ENCODE measurements at regions not wholly inside any gene's neighbourhood (a gene's known extent, or its start where the extent isn't known, plus 50 kb on each side); places are given as distances from the start of the nearest gene placed in this dataset.
"Not testable (repeated sequence)": the region's sequence is repeated elsewhere in the genome, so short reads cannot be mapped to it uniquely, and the experiment has no call there.

DNA sequence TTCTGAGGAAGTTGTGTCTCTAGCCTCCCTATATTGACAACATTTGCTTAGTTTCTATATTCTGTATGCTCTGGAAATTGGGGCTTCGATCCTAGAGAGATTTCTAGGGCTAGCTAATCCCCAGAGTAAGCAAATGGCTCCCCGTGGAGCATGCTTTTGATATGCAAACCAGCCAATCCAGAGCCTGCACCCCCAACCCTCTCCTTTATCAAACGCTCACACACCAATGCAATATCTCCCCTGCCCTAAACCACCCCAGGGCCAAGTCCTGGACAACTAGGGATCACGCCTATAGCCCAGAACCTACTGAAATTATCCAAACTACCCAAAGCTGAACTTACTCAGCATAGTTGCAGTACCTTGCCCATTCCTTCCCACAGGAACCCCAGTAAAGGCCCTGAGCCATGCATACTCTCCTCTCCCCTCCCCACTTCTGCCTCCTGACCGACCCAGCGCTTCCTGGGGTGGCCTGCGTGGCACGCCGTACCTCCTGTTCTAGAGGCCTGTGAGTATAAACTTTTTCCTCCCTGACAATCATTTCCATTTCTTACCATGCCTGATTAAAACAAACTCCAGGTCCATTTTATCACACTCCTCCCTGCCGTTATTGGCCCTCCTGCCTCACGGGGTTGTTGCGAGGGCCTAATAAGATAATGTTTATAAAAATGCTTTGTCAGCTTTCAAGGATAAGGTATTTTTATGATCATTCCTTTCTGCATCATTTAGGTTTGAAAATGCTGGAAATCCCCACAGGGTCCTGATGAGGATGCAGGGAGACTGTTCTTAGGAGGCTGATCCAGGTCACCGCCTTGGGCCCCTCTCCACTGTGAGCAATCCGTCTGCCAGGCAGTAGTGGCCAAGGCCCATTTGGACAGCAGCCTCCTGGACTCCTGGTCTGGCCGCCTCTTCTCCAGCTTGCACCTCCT lies 102.7 kb downstream of the TENT5C start:
- Mint-ChIP-seq H3K4me1 (no peaks in the 10 kb centered on the region), H3K9me3 (ENCODE audit: low read depth) (peaks cover 2% of the 10 kb centered on the region), H3K27ac (no peak overlapping the region), H3K4me3 (no peak overlapping the region), H3K36me3 (ENCODE audit: low read depth) (no peaks in the 10 kb centered on the region), H3K27me3 (peaks cover 13% of the 10 kb centered on the region)
- intact Hi-C loops (cut with DNase I, micrococcal nuclease): no loop called here
- DNase-seq: no peak
- ATAC-seq: no peak
- CTCF ChIA-PET: interaction anchor here (0.6 kb wide), 1 partner anchor 47 kb away, joined by 3 read pairs; no protein-coding TSS in a partner anchor
- POLR2A ChIA-PET: no interaction called here

DNA sequence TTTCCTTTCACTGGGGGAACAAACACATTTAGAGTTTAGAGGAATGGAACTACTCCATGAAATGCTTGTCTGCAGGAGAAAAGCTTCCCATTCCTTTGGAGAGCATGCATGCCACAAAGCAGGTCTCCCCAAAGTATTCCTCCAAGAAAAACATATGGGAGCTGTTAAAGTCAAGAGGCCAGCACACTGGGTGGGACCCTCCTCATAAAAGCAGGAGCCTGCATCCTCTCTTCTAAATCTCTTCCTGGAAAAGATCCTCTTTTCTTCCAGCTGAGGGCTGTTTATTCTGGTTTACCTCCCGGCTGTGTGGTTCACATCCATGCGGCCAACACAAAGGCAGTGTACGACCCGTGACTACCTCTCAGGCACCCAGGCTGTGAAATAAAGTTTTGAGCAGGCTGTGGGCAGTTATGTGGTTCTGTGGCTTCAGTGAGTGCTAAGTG lies 103.4 kb downstream of the TENT5C start:
- intact Hi-C loops (cut with DNase I, micrococcal nuclease): no loop called here
- H3K4me3 Mint-ChIP-seq: no peak overlapping the region
- no peaks in the 10 kb centered on the region for H3K9me3 Mint-ChIP-seq (ENCODE audit: low read depth)
- CTCF ChIA-PET: interaction anchor here (0.6 kb wide), 1 partner anchor 47 kb away, joined by 3 read pairs; no protein-coding TSS in a partner anchor
- ATAC-seq: no peak
- H3K27ac Mint-ChIP-seq: no peak overlapping the region
- H3K27me3 Mint-ChIP-seq: peaks cover 13% of the 10 kb centered on the region
- no peaks in the 10 kb centered on the region for H3K36me3 Mint-ChIP-seq (ENCODE audit: low read depth)
- no peaks in the 10 kb centered on the region for H3K4me1 Mint-ChIP-seq
- POLR2A ChIA-PET: no interaction called here
- no peak for DNase-seq

DNA sequence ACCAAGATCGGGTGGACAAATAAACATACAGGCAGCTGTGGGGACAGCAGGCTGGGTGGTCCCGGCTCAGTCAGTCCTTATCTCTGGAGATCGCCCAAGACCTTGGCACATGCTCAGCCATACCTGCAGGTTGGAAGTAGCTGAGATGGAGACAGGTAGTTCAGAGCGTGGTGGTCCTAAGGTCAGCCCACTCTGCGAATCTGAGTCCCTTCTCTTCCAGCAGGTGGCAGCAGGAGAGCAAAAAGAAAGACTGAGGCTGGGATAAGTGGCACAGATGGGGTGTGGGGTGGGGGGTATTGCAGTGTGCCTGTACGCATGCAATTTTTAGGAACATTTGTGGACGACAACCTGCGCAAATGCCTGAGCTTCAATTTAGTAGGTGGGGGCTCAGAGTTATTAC lies 104.9 kb downstream of the TENT5C start:
- no peak for DNase-seq
- ChIA-PET POLR2A (no interaction called here), CTCF (interaction anchor here (1.0 to 1.4 kb wide), 3 partner anchors 9 to 70 kb away, joined by 3 to 5 read pairs (median 4); no protein-coding TSS in a partner anchor)
- no peaks in the 10 kb centered on the region for H3K4me1 Mint-ChIP-seq
- ATAC-seq: no peak
- H3K4me3 Mint-ChIP-seq: no peak overlapping the region
- H3K27ac Mint-ChIP-seq: no peak overlapping the region
- H3K9me3 Mint-ChIP-seq (ENCODE audit: low read depth): no peaks in the 10 kb centered on the region
- H3K36me3 Mint-ChIP-seq (ENCODE audit: low read depth): no peaks in the 10 kb centered on the region
- peaks cover 13% of the 10 kb centered on the region for H3K27me3 Mint-ChIP-seq
- intact Hi-C loops (cut with DNase I, micrococcal nuclease): no loop called here

DNA sequence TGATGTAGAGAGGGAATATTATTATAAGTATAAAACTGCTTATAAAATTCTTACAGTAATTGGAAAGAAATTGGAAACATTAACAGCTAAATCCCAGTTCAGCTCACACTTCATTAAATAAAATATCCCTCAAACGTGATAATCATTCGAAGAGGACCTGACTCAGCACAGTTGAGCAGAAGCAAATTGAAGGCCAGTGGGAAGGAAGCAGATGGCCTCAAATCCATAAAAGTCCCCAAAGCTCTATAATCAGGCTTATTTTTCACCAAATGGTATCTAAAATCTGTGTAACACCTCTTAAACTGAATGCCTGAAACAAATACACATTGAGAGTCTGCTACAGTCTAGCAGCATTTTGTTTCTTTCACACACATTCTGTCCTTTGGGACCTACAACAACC lies 106.8 kb downstream of the TENT5C start:
- peaks cover 5% of the 10 kb centered on the region for H3K27me3 Mint-ChIP-seq
- no peak overlapping the region for H3K27ac Mint-ChIP-seq
- intact Hi-C loops (cut with DNase I, micrococcal nuclease): no loop called here
- ChIA-PET POLR2A (no interaction called here), CTCF (interaction anchor here (1.1 kb wide), 1 partner anchor 178 kb away, joined by 3 read pairs; no protein-coding TSS in a partner anchor)
- no peaks in the 10 kb centered on the region for H3K4me1 Mint-ChIP-seq
- H3K4me3 Mint-ChIP-seq: no peak overlapping the region
- no peak for DNase-seq
- H3K36me3 Mint-ChIP-seq (ENCODE audit: low read depth): no peaks in the 10 kb centered on the region
- no peak for ATAC-seq
- peaks cover 8% of the 10 kb centered on the region for H3K9me3 Mint-ChIP-seq (ENCODE audit: low read depth)

DNA sequence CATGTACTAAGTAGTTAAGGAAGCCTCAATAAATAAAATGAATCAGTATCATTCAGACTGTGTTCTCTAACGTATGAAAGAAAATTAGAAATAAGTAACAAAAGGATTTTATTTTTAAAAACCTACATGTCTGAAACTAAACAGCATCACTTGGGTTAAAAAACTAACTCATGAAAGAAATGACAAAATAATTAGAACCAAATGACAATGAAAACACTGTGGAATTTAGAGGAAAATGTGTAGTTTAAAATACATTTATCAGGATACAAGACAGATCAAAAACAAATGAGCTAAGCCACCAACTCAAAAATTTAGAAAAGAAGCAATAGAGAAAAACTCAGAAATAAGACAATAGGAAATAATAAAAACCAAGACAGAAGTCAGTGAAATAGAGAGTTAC lies 108.7 kb downstream of the TENT5C start:
- Mint-ChIP-seq H3K27ac (no peak overlapping the region), H3K4me1 (peaks cover 10% of the 10 kb centered on the region), H3K9me3 (ENCODE audit: low read depth) (peaks cover 12% of the 10 kb centered on the region), H3K27me3 (peaks cover 8% of the 10 kb centered on the region), H3K4me3 (no peak overlapping the region), H3K36me3 (ENCODE audit: low read depth) (no peaks in the 10 kb centered on the region)
- DNase-seq (no peak), ATAC-seq (no peak)
- intact Hi-C loops (cut with DNase I, micrococcal nuclease): no loop called here
- ChIA-PET POLR2A (no interaction called here), CTCF (interaction anchor here (0.7 to 1.0 kb wide), 2 partner anchors 42 to 325 kb away, joined by 3 to 4 read pairs; no protein-coding TSS in a partner anchor)

DNA sequence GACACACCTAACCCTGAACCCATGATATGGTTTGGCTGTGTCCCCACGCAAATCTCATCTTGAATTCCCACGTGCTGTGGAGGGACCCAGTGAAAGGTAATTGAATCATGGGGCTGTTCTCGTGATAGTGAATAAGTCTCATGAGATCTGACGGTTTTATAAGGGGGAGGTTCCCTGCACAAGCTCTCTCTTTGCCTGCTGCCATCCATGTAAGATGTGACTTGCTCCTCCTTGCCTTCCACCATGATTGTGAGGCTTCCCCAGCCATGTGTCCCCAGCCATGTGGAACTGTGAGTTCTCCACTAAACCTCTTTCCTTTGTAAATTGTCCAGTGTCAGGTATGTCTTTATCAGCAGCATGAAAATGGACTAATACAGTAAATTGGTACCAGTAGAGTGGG lies 110.2 kb downstream of the TENT5C start:
- H3K36me3 Mint-ChIP-seq (ENCODE audit: low read depth); H3K27ac Mint-ChIP-seq; intact Hi-C loops (cut with DNase I, micrococcal nuclease); POLR2A ChIA-PET; H3K4me3 Mint-ChIP-seq; ATAC-seq; DNase-seq: not testable (repeated sequence)
- Mint-ChIP-seq H3K9me3 (ENCODE audit: low read depth) (peaks cover 19% of the 10 kb centered on the region), H3K4me1 (peaks cover 12% of the 10 kb centered on the region), H3K27me3 (peaks cover 13% of the 10 kb centered on the region)
- CTCF ChIA-PET: interaction anchor here (0.9 kb wide), 1 partner anchor 179 kb away, joined by 5 read pairs; no protein-coding TSS in a partner anchor

DNA sequence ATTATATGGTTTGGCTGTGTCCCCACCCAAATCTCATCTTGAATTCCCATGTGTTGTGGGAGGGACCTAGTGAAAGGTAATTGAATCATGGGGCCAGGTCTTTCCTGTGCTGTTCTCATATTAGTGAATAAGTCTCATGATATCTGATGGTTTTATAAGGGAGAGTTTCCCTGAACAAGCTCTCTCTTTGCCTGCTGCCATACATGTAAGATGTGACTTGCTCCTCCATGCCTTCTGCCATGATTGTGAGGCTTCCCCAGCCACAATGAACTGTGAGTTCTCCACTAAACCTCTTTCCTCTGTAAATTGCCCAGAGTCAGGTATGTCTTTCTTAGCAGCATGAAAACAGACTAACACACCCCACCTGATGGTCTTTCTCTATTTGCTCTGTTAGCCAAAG lies 112.1 kb downstream of the TENT5C start:
- ATAC-seq; CTCF ChIA-PET; H3K27ac Mint-ChIP-seq; H3K36me3 Mint-ChIP-seq (ENCODE audit: low read depth); POLR2A ChIA-PET; intact Hi-C loops (cut with DNase I, micrococcal nuclease); H3K4me3 Mint-ChIP-seq; DNase-seq: not testable (repeated sequence)
- H3K27me3 Mint-ChIP-seq: peaks cover 17% of the 10 kb centered on the region
- peaks cover 28% of the 10 kb centered on the region for H3K9me3 Mint-ChIP-seq (ENCODE audit: low read depth)
- H3K4me1 Mint-ChIP-seq: peaks cover 12% of the 10 kb centered on the region

DNA sequence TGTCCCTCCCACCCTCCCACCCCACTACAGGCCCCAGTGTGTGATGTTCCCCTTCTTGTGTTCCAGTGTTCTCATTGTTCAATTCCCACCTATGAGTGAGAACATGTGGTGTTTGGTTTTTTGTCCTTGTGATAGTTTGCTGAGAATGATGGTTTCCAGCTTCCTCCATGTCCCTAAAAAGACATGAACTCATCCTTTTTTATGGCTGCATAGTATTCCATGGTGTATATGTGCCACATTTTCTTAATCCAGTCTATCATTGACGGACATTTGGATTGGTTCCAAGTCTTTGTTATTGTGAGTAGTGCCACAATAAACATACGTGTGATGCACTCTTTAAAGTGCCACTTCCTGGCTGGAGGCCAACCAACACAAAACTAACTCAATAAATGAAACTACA lies 112.7 kb downstream of the TENT5C start:
- POLR2A ChIA-PET: interaction anchor here (0.7 kb wide), 1 partner anchor 35 kb away, joined by 3 read pairs; no protein-coding TSS in a partner anchor
- peaks cover 28% of the 10 kb centered on the region for H3K9me3 Mint-ChIP-seq (ENCODE audit: low read depth)
- H3K27ac Mint-ChIP-seq; ATAC-seq; H3K36me3 Mint-ChIP-seq (ENCODE audit: low read depth); CTCF ChIA-PET; DNase-seq; H3K4me3 Mint-ChIP-seq; intact Hi-C loops (cut with DNase I, micrococcal nuclease): not testable (repeated sequence)
- H3K4me1 Mint-ChIP-seq: peaks cover 12% of the 10 kb centered on the region
- H3K27me3 Mint-ChIP-seq: peaks cover 17% of the 10 kb centered on the region

DNA sequence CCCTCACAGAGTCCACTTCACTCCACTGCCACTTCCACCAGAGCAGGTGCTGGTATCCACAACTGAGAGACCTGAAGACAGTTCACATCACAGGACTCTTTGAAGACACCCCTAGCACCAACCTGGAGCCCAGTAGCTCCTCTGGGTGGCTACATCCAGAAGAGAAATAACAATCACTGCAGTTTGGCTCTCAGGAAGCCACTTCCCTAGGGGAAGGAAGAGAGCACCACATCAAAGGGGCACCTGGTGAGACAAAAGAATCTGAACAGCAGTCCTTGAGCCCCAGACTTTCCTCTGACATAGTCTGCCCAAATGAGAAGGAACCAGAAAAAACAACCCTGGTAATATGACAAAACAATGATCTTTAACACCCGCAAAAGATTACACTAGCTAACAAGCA lies 113.2 kb downstream of the TENT5C start:
- Mint-ChIP-seq H3K4me3 (no peak overlapping the region), H3K27me3 (peaks cover 17% of the 10 kb centered on the region), H3K4me1 (peaks cover 12% of the 10 kb centered on the region), H3K36me3 (ENCODE audit: low read depth) (no peaks in the 10 kb centered on the region), H3K9me3 (ENCODE audit: low read depth) (peaks cover 28% of the 10 kb centered on the region), H3K27ac (no peak overlapping the region)
- ATAC-seq (no peak), DNase-seq (no peak)
- POLR2A ChIA-PET: interaction anchor here (0.7 kb wide), 2 partner anchors 35 to 42 kb away, joined by 3 read pairs; no protein-coding TSS in a partner anchor
- CTCF ChIA-PET: interaction anchor here (0.7 kb wide), 1 partner anchor 40 kb away, joined by 3 read pairs; no protein-coding TSS in a partner anchor
- intact Hi-C loops (cut with DNase I, micrococcal nuclease): no loop called here

DNA sequence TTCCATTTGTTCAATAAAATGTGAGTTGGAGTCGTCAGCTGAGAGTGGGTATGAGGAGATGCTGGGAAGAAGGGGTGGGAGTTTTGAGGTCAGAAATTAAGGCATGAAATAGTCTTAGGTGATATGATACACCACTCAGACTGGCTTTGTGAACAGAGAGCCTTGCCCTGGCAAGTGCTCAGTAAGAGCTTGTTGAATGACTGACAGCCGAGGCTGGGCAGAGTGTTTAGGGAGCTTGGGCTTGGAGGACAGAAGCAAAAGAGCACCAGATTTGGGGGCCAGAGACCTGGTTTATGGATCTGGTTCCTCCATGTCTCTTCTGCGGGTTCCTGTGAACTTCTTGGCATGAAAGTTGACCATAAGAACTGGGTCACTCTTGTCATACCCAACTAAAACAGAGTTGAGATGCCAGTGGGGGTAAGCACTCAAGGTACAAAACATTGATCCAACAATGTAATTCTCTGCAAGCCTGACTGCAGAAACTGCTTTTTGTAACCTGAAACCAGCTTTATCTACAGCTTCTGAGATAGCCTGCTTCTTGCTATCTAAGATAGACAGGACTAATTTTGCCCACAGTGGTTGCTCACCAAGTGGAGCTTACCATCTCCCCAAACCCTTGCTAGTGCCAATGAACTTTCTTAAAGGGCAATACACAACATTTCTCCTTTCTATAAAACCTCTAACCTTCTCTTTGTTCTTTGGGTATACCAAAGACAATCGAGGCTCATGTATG lies 126.4 kb downstream of the TENT5C start:
- Mint-ChIP-seq H3K4me1 (peaks cover 4% of the 10 kb centered on the region), H3K36me3 (ENCODE audit: low read depth) (peaks cover 3% of the 10 kb centered on the region), H3K27me3 (peaks cover 3% of the 10 kb centered on the region), H3K4me3 (no peak overlapping the region), H3K9me3 (ENCODE audit: low read depth) (peaks cover 11% of the 10 kb centered on the region), H3K27ac (no peak overlapping the region)
- POLR2A ChIA-PET: no interaction called here
- ATAC-seq (no peak), DNase-seq (no peak)
- CTCF ChIA-PET: interaction anchor here (0.7 to 2.8 kb wide), 3 partner anchors 22 to 412 kb away, joined by 3 to 9 read pairs (median 5); no protein-coding TSS in a partner anchor
- intact Hi-C loops (cut with DNase I, micrococcal nuclease): no loop called here

DNA sequence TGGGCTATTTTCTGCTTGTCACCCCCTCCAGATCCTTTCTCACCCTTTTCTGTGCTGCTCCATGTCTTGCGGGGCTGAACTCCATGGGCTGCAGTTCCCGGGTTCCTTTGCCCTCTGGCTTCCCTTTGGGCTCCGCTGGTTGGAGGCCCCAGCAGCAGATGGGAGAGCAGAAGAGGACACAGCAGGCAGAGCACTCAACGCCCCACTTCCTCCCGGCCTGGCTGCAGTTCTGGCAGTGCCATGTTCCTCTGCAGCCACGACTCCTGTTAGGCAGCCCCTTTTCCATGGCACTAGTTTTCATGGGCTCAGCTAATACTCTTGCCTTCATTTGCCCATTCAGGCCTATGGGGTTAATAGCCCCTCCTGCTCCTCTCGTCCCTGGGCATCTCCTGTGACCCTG lies 127.1 kb downstream of the TENT5C start:
- DNase-seq (no peak), ATAC-seq (no peak)
- H3K4me3 Mint-ChIP-seq: no peak overlapping the region
- intact Hi-C loops (cut with DNase I, micrococcal nuclease): no loop called here
- H3K9me3 Mint-ChIP-seq (ENCODE audit: low read depth): peaks cover 4% of the 10 kb centered on the region
- POLR2A ChIA-PET: no interaction called here
- peaks cover 4% of the 10 kb centered on the region for H3K4me1 Mint-ChIP-seq
- CTCF ChIA-PET: interaction anchor here (0.7 to 2.8 kb wide), 2 partner anchors 21 to 412 kb away, joined by 3 to 9 read pairs; no protein-coding TSS in a partner anchor
- peaks cover 3% of the 10 kb centered on the region for H3K36me3 Mint-ChIP-seq (ENCODE audit: low read depth)
- no peaks in the 10 kb centered on the region for H3K27me3 Mint-ChIP-seq
- no peak overlapping the region for H3K27ac Mint-ChIP-seq

Data from activated CD4-positive, alpha-beta T cell treated with anti-CD3 and anti-CD28 coated beads for 36 hours (primary cell).